MM.1S (cell line): ENCODE measurements at regions not wholly inside any gene's neighbourhood (a gene's known extent, or its start where the extent isn't known, plus 50 kb on each side); places are given as distances from the start of the nearest gene placed in this dataset.

Experiments
- EZH2 ChIP-seq: fragments of 300-600 bp; sonication (generic); optimal IDR thresholded peaks from 2 replicates; pipeline ENCODE3; 2017; ENCODE audit warnings: low read depth, mild to moderate bottlenecking, antibody characterized with exemption, low read length, mixed read lengths
- EZH2phosphoT487 ChIP-seq: fragments of 300-600 bp; sonication (generic); IDR thresholded peaks from 2 replicates; pipeline ENCODE4 v1.6.1; 2018; ENCODE audit warnings: antibody characterized with exemption, low read length
- TF ChIP-seq, protein P1 (sequence below): fragments of 300-600 bp; sonication (generic); IDR thresholded peaks from 2 replicates; pipeline ENCODE4 v1.5.1; 2016; ENCODE audit warnings: antibody characterized with exemption, low read length, mixed read lengths

DNA sequence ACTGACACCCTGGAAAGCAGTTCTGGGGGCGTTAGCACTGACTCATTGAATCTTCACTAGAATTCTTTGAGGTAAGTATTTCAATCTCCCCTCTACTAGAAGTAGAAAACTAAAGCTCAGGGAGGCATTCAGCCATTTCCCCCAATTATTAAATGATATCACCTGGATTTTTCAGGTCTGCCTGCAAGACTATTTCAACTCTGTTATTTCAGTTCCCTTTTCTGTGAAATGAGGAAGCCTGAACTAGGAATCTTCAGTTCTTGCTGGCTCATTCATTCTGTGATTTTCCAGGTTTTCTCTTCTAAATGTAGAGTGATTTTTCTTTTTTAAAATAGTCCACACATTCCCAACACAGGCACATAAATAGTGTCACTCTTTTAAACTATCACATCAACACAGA, 337.0 kb upstream of the NR5A2 start:
- TF ChIP-seq, protein P1, sequence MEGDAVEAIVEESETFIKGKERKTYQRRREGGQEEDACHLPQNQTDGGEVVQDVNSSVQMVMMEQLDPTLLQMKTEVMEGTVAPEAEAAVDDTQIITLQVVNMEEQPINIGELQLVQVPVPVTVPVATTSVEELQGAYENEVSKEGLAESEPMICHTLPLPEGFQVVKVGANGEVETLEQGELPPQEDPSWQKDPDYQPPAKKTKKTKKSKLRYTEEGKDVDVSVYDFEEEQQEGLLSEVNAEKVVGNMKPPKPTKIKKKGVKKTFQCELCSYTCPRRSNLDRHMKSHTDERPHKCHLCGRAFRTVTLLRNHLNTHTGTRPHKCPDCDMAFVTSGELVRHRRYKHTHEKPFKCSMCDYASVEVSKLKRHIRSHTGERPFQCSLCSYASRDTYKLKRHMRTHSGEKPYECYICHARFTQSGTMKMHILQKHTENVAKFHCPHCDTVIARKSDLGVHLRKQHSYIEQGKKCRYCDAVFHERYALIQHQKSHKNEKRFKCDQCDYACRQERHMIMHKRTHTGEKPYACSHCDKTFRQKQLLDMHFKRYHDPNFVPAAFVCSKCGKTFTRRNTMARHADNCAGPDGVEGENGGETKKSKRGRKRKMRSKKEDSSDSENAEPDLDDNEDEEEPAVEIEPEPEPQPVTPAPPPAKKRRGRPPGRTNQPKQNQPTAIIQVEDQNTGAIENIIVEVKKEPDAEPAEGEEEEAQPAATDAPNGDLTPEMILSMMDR: no peak
- no peak for TF ChIP-seq EZH2
- TF ChIP-seq EZH2phosphoT487: no peak
